NCI-H2107 treated with DMSO at 0.1 percent for 48 hours (cell line): ENCODE measurements at regions not wholly inside any gene's neighbourhood (a gene's known extent, or its start where the extent isn't known, plus 50 kb on each side); places are given as distances from the start of the nearest gene placed in this dataset.

Experiments used
- DNase-seq: peaks from one replicate; lab custom pipeline; 2025; ENCODE audit not compliant: unreplicated experiment; lab: John Stamatoyannopoulos, UW

- DNase-seq = no peak
These were observed 434.4 kb downstream of the RAP2B start for GRCh38 chr3:153596401-153596800.

GRCh38 chr3:153599685-153600084, 437.7 kb downstream of the RAP2B start:
- DNase-seq = no peak

DNA sequence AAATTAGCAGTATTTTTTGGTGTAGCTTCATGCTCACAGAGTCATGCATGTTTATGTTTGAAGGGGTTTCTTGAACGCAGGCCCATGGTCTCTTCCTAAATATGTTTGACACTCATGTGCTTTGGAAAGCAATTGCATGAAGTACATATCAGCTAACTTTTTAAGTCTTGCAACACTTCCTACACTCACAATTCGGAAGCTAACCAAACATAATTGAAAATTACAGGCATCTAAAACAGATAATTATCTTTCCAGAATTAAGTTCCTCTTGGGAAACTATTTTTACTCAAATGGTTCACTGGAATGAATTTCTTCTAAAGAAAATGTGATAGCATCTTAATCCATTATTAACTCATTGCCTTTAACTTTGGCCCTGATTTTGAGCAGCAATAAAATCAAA, 438.9 kb downstream of the RAP2B start:
- DNase-seq = no peak

- no peak for DNase-seq
These were observed 439.4 kb downstream of the RAP2B start for GRCh38 chr3:153601374-153601853.

GRCh38 chr3:153602801-153603200, 440.8 kb downstream of the RAP2B start:
- no peak for DNase-seq

GRCh38 chr3:153614140-153614539, 452.1 kb downstream of the RAP2B start:
- DNase-seq = no peak

DNA sequence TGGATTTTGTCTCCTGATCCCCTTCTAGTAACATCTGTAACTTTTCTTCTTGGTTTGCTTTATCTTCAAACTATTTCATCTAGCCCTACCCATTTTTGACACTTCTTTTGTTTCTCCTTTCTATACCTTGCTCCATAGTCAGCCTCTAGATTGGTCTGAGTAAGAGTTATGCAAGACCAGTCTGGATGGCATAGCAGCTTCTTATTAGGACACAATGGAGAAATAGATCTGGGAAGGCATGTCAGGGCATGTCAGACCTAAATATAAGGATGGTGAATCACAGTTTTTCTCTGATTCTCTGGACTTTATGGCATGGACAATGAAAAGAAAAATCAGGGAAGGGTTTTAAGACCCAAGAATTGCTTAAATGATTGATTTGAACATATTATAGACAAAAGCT, 452.5 kb downstream of the RAP2B start:
- no peak for DNase-seq

GRCh38 chr3:153615863-153616262, 453.8 kb downstream of the RAP2B start:
- DNase-seq = no peak

GRCh38 chr3:153617463-153617862, 455.4 kb downstream of the RAP2B start:
- DNase-seq = no peak

DNA sequence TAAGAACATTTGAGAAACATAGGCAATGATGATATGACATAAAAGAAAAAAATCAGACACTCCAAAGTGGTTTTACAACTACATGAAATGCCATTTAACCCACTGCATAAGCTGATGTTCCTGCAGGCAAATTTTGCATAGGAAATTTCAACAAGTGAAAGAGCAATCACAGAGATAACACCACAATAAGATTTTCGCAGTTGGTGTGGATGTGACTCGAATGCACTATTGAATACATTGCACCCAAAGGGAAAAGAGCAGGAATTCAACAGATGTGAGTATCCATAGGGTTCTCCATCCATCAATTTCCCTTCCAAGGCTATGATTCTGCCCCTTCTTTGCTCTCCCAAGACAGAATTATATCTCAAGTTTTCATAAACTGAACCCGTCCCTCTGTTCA, 456.1 kb downstream of the RAP2B start:
- DNase-seq = no peak

DNA sequence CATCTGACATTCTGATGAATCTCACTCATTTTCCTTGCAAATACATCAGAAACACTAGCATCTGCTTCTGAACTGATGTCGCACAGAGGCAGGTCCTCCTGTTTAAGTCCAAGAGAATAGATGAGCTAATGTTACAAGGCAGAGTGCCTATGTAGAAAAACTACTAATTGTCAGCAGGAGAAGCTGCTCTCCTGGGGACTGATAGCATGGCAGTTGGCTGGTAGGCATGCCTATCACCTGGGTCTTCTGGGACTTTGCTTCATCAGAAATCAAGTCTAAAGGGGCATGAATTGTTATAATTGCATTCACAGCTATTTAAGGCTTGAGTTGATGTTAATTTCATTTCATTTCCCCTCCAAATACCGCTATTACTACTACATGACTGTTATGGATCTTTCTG, 457.2 kb downstream of the RAP2B start:
- DNase-seq = no peak

- no peak for DNase-seq
These were observed 459.9 kb downstream of the RAP2B start for GRCh38 chr3:153621953-153622352.

DNA sequence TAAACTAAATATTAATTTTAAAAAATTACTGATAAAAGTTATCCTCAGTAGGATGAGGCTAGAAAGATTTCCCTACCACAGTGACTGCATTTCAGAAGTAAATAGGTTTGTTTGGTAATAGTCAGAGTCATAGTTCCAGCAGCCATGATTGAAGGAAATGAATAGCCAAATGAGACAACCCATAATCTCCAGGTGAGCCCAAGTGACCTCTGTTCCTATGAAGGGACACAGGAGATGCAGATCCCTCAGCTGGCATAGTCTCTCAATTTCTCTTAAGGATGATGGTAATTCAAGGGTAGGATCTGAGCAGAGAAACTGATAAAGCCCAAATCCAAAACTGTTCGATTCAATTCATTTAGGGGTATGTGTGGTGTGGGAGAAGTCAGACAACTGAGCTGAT, 461.8 kb downstream of the RAP2B start:
- DNase-seq = no peak

GRCh38 chr3:153624310-153625030, 462.4 kb downstream of the RAP2B start:
- no peak for DNase-seq

- no peak for DNase-seq
These were observed 463.5 kb downstream of the RAP2B start for GRCh38 chr3:153625506-153625905.

DNA sequence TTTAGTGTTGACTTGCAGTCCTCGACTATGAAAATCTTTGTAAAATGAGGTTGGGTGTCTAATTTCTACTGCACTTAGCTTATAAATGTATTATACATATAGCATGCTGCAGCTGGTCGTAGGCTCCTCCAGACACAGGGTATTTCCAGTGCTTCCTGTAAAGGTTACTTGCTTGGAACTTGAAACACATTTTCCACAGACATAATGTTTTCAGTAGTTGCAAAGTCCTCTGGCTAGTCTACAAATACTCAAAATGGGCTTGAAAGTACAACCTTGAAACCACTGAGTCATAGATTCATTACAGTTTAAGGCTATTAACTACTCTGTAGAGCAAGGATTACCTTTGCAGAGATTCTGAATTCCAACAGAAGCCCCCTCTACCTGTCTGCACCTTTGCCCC, 464.1 kb downstream of the RAP2B start:
- no peak for DNase-seq

DNA sequence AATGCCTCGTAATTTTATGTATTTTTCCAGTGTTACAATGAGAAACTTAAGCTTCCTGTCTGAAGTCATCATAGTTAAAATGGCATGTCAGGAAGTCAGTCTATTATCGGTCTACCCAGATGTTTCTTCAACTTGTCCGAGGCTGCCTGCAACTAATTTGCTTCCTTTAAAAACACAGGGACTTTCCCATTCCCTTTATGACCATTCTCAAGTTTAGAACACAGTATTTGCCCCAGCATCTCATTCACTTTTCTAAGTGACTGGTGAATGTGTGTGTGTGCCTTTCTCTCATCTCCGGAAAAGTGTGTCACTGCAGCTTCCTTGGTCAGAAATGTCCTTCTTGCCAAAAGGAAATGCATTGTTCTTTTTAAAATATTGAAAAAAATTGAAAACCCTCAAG, 466.6 kb downstream of the RAP2B start:
- DNase-seq = no peak

- no peak for DNase-seq
These were observed 467.1 kb downstream of the RAP2B start for GRCh38 chr3:153629148-153629547.

DNA sequence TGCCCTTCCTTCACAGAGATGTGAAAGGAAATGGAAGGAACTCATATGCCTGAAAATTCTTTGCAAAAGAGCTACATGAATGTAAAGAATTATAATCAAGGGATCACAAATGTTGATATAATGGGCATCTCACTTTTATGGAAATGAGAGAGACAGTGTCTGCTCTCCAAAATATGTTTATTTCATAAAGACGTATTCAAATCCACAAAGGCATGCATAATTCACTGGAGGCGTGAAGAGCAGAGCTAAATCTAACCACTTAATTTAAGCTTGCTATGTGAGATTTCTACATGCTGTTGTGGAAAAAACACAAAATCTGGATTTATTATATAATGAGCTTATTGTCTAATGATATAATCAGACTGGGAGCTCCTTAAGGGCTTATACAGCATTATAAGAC, 469.1 kb downstream of the RAP2B start:
- DNase-seq = no peak

GRCh38 chr3:153631664-153632063, 469.6 kb downstream of the RAP2B start:
- no peak for DNase-seq

DNA sequence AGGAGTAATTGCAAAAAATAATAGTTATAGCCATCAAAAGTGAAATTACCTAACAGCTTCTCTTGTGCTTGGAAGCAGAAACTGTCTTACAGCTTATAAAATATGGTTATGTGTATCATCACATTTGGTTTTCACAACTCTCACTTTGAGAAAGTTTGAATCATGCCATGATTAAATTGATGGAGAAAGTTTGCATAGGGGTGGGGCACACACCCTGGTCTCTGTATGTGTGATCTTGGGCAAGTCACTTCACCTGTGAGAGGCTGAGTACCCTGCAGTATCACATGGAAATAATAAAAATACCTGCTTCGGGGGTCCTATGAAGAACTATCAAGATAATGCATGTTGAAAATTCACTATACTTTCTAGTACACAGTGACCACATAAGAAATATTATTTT, 471.4 kb downstream of the RAP2B start:
- no peak for DNase-seq

GRCh38 chr3:153634683-153635082, 472.7 kb downstream of the RAP2B start:
- DNase-seq = no peak

DNA sequence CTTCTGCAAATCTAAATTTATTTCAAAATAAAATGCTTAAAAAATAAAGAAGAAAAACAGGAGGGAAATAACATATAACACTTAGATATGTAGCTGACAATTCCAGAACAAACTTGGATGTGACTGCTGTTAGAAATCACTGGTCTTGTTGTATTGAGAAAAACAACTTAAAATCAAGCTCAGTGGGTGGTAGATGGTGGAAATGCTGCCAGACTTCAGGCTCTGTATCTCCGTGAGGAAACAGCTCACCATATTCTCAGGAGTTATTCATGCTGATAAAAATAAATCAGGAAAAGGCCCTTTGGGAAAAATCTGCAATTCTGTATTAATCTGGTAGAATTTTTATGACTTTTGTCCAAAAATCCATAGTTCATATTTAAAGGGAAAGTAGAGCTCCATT, 477.6 kb downstream of the RAP2B start:
- DNase-seq = no peak
